Lower leg skin (tissue), 3 donors: ENCODE measurements at regions not wholly inside any gene's neighbourhood (a gene's known extent, or its start where the extent isn't known, plus 50 kb on each side); places are given as distances from the start of the nearest gene placed in this dataset.

Experiments used
- POLR2A ChIP-seq, 2 donors: fragments of 450-650 bp; IDR thresholded peaks; one replicate each; pipeline ENCODE4 v1.6.1; 2016 to 2017; ENCODE audit warnings: antibody characterized with exemption in 2 of 2, mild to moderate bottlenecking in 1 of 2, moderate library complexity in 1 of 2
- TF ChIP-seq, protein P1 (sequence below), 3 donors: fragments of 450-650 bp; IDR thresholded peaks; one replicate each; pipeline ENCODE4 v1.5.1; 2016; ENCODE audit warnings: antibody characterized with exemption in 3 of 3, mild to moderate bottlenecking in 3 of 3, moderate library complexity in 2 of 3

DNA sequence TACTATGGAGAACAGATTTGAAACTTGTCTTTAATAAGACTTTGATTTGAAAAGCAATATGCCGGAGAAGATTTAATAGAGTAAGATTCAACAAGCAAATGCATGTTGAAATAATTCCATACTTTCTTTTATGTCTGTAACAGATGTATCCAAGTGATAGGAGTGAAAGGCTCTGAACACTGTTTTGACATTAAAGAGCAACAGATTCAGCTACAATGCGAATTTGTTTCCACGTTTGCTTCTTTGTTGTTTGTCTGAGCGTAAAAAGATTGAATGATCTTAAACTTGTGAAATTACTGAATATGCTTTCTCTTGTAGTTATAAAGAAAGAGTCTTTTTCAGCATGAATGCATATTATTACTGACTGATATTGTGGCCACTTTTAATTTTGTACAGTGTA, 2612.9 kb downstream of the PCDH9 start:
- TF ChIP-seq, protein P1, sequence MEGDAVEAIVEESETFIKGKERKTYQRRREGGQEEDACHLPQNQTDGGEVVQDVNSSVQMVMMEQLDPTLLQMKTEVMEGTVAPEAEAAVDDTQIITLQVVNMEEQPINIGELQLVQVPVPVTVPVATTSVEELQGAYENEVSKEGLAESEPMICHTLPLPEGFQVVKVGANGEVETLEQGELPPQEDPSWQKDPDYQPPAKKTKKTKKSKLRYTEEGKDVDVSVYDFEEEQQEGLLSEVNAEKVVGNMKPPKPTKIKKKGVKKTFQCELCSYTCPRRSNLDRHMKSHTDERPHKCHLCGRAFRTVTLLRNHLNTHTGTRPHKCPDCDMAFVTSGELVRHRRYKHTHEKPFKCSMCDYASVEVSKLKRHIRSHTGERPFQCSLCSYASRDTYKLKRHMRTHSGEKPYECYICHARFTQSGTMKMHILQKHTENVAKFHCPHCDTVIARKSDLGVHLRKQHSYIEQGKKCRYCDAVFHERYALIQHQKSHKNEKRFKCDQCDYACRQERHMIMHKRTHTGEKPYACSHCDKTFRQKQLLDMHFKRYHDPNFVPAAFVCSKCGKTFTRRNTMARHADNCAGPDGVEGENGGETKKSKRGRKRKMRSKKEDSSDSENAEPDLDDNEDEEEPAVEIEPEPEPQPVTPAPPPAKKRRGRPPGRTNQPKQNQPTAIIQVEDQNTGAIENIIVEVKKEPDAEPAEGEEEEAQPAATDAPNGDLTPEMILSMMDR (IDR thresholded peaks at IDR 0.05), result no peak
- no peak for TF ChIP-seq POLR2A (IDR thresholded peaks at IDR 0.05)
